Tibial artery (tissue), 4 donors: ENCODE measurements at regions not wholly inside any gene's neighbourhood (a gene's known extent, or its start where the extent isn't known, plus 50 kb on each side); places are given as distances from the start of the nearest gene placed in this dataset.

Experiments
- DNase-seq, 2 donors: peaks; one replicate each; pipeline ENCODE4 v3.0.0-alpha.2; 2019
- H3K27ac ChIP-seq, 2 donors: fragments of 200-600 bp; sonication (generic) in 1 of 2; 1 replicate in 1 of 2; 2 replicates in 1 of 2; pipeline ENCODE4 v1.5.1; 2018 to 2019; ENCODE audit warnings: mild to moderate bottlenecking in 1 of 2
- H3K27me3 ChIP-seq, 2 donors: fragments of 200-600 bp; sonication (generic) in 1 of 2; one replicate each; pipeline versions ENCODE4 v1.5.1 to v1.6.0; 2016 to 2019
- H3K36me3 ChIP-seq, 3 donors: fragments of 200-600 bp; sonication (generic) in 2 of 3; one replicate each; pipeline ENCODE4 v1.5.1; 2016 to 2019; ENCODE audit warnings: mild to moderate bottlenecking in 2 of 3
- H3K4me1 ChIP-seq, 4 donors: fragments of 200-600 bp; sonication (generic) in 2 of 4; 1 replicate in 3 of 4; 2 replicates in 1 of 4; pipeline ENCODE4 v1.5.1; 2016 to 2019
- H3K4me3 ChIP-seq, 2 donors: fragments of 200-600 bp; sonication (generic) in 1 of 2; 1 replicate in 1 of 2; 2 replicates in 1 of 2; pipeline ENCODE4 v1.5.1; 2018 to 2019; ENCODE audit warnings: mild to moderate bottlenecking in 2 of 2
- H3K9me3 ChIP-seq, 3 donors: fragments of 200-600 bp; sonication (generic) in 1 of 3; one replicate each; pipeline ENCODE4 v1.5.1; 2016 to 2019
- intact Hi-C: fragments of 100-400 bp; cut with DNase I; formaldehyde crosslinking; loops from one replicate; pipeline ENCODE4 v1.15.0; 2023; ENCODE audit warnings: low total_unique reads
- TF ChIP-seq, protein P1 (sequence below), 2 experiments: fragments of 200-600 bp in 1 of 2; fragments of 450-650 bp in 1 of 2; IDR thresholded peaks; one replicate each; pipeline ENCODE4 v1.5.1; 2017 to 2019; ENCODE audit warnings: antibody characterized with exemption in 2 of 2, mild to moderate bottlenecking in 1 of 2, moderate library complexity in 1 of 2

- intact Hi-C loops = no loop called here
- no peaks in the 10 kb centered on the region for H3K9me3 ChIP-seq
- no peak overlapping the region for H3K27ac ChIP-seq
Measured at GRCh38 chr14:66041582-66041981, 444.6 kb upstream of the CCDC196 start.

GRCh38 chr14:66043921-66044320 is 442.2 kb upstream of the CCDC196 start:
- Histone ChIP-seq H3K27me3 (no peaks in the 10 kb centered on the region), H3K27ac (no peak overlapping the region), H3K9me3 (no peaks in the 10 kb centered on the region), H3K36me3 (no peaks in the 10 kb centered on the region), H3K4me3 (no peak overlapping the region), H3K4me1 (no peaks in the 10 kb centered on the region)
- TF ChIP-seq, protein P1, sequence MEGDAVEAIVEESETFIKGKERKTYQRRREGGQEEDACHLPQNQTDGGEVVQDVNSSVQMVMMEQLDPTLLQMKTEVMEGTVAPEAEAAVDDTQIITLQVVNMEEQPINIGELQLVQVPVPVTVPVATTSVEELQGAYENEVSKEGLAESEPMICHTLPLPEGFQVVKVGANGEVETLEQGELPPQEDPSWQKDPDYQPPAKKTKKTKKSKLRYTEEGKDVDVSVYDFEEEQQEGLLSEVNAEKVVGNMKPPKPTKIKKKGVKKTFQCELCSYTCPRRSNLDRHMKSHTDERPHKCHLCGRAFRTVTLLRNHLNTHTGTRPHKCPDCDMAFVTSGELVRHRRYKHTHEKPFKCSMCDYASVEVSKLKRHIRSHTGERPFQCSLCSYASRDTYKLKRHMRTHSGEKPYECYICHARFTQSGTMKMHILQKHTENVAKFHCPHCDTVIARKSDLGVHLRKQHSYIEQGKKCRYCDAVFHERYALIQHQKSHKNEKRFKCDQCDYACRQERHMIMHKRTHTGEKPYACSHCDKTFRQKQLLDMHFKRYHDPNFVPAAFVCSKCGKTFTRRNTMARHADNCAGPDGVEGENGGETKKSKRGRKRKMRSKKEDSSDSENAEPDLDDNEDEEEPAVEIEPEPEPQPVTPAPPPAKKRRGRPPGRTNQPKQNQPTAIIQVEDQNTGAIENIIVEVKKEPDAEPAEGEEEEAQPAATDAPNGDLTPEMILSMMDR (IDR thresholded peaks at IDR 0.05) = no peak
- DNase-seq = no peak
- intact Hi-C loops = no loop called here

More at GRCh38 chr14:66041582-66041981, 444.6 kb upstream of the CCDC196 start:
- no peak overlapping the region for H3K4me3 ChIP-seq
- H3K4me1 ChIP-seq = no peaks in the 10 kb centered on the region
- DNase-seq = no peak
- H3K36me3 ChIP-seq = no peaks in the 10 kb centered on the region
- TF ChIP-seq, protein P1 (IDR thresholded peaks at IDR 0.05) = no peak
- no peaks in the 10 kb centered on the region for H3K27me3 ChIP-seq

GRCh38 chr14:66045572-66046021 is 440.6 kb upstream of the CCDC196 start:
- Histone ChIP-seq H3K4me3 (no peak overlapping the region), H3K9me3 (no peaks in the 10 kb centered on the region), H3K27me3 (no peaks in the 10 kb centered on the region), H3K27ac (no peak overlapping the region), H3K4me1 (no peaks in the 10 kb centered on the region), H3K36me3 (no peaks in the 10 kb centered on the region)
- TF ChIP-seq, protein P1 (IDR thresholded peaks at IDR 0.05) = no peak
- intact Hi-C loops = no loop called here
- no peak for DNase-seq

- TF ChIP-seq, protein P1 (IDR thresholded peaks at IDR 0.05) = no peak
Measured at GRCh38 chr14:66046035-66046434, 440.1 kb upstream of the CCDC196 start.

DNA sequence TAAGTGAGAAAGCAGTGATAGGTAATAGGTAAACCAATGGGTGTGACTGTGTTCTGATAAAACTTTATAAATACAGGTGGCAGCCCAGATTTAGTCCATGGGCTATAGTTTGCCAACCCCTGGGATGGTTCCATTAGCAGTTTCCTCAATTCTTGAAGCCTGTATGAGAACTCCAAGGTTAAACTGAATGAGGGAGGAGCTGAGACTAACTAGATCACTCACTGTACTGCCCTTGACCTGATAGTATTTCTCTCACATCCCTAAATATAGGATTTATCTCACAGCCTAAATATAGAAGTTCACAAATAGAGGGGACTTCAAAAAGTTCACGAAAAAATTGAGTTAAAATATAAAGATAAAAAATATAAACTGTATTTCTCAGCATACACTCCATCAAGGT is 439.6 kb upstream of the CCDC196 start:
- TF ChIP-seq, protein P1 (IDR thresholded peaks at IDR 0.05) = no peak
- Histone ChIP-seq H3K4me3 (no peak overlapping the region), H3K9me3 (no peaks in the 10 kb centered on the region), H3K4me1 (no peaks in the 10 kb centered on the region), H3K27me3 (no peaks in the 10 kb centered on the region), H3K27ac (no peak overlapping the region), H3K36me3 (no peaks in the 10 kb centered on the region)
- intact Hi-C loops = no loop called here
- no peak for DNase-seq

More at GRCh38 chr14:66046035-66046434, 440.1 kb upstream of the CCDC196 start:
- Histone ChIP-seq H3K36me3 (no peaks in the 10 kb centered on the region), H3K9me3 (no peaks in the 10 kb centered on the region), H3K27me3 (no peaks in the 10 kb centered on the region), H3K27ac (no peak overlapping the region), H3K4me1 (no peaks in the 10 kb centered on the region), H3K4me3 (no peak overlapping the region)
- no peak for DNase-seq
- intact Hi-C loops = no loop called here
